NCI-H524 treated with DMSO at 0.1 percent for 48 hours (cell line): ENCODE measurements at regions not wholly inside any gene's neighbourhood (a gene's known extent, or its start where the extent isn't known, plus 50 kb on each side); places are given as distances from the start of the nearest gene placed in this dataset.
"Not testable (repeated sequence)": the region's sequence is repeated elsewhere in the genome, so short reads cannot be mapped to it uniquely, and the experiment has no call there.

ENCODE experiments used
- DNase-seq: peaks from one replicate; lab custom pipeline; 2025; lab: John Stamatoyannopoulos, UW

DNA sequence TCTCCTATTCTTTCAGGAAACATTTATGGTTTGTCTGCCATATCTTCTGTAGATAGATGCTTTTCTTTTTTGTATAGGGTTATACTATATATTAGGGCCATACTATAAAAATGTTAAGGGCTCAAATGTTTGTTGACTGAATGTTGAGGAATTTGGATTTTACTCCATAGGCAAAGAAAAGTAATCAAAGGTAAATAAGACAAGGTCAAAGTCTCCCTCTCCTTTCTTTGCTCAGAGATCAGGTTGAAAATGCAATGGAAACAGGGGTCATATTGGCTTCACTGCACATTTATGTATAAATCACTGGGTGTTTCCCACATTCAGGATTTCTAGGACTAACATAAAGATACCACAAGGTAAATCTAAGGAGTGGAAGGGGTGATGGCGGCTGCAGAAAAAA, 291.4 kb upstream of the FZD8 start:
- DNase-seq: no peak

DNA sequence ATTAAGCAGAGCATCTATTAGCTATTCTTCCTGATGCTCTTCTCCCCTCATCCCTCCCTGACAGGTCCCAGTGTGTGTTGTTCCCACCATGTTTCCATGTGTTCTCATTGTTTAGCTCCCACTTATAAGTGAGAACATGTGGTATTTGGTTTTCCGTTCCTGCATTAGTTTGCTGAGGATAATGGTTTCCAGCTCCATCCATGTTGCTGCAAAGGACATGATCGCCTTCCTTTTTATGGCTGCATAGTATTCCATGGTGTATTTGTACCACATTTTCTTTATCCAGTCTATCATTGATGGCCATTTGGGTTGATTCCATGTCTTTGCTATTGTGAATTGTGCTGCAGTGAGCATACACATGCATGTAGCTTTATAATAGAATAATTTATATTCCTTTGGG, 287.9 kb upstream of the FZD8 start:
- not testable (repeated sequence) for DNase-seq

DNA sequence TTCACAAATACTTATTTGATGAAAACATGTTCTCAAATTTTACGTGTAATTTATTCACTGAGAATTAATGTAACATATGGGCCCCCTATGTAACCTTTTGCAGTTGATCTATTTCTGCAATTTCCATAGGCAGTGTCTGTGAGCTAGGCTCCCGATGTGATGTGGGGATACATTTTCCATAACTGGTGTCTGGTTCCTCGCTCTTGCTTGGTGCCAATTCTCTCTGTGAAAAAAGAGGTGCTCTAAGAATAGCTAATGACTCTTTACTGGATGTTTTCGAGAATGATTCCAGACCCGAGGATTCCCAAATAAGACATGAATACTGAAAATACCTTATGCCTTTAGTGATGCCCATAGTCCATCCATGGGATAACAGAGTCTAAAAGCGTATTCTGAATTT, 286.7 kb upstream of the FZD8 start:
- no peak for DNase-seq

DNA sequence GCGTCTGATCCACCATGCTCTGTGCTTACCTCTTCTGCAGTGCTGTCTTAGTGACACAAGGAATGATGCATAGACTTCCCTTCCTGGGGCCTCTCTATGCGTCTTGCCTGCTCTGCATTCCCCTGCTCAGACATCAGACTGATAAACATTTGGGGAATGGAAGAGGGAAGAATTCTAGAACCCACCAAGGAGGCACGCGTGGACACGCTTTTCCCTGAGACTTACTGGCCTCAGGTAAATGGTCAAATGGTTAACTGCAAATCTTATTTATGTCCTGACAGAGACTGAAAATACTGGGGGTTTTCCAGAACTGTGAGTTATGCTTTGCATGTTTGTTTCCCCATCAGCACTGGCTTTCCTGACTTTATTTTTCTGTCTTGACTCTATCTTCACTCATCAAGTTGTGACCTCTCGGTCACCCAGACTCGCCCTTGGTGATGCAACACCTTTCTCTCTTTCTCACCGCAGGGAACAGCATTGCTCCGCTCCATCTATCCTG, 285.9 kb upstream of the FZD8 start:
- DNase-seq: no peak

DNA sequence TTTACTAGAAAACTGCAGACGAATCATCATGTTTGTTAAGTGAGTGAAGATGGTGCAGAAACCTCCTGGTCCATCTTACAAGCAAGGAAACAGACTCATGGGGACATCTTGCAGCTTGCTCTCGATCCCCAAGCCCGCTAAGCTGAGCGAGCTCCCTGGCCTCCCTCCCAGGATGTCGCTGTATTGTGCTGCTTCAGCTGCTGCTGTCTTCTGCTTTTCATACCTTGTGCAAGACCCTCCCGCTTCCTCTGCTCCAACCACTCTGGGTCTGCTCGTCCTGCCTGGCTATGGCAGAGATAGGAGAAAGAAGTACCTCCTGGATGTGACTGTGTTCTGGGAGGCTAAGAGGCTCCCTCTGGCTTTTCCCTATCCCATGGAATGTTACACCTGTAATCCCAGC, 285.2 kb upstream of the FZD8 start:
- no peak for DNase-seq

DNA sequence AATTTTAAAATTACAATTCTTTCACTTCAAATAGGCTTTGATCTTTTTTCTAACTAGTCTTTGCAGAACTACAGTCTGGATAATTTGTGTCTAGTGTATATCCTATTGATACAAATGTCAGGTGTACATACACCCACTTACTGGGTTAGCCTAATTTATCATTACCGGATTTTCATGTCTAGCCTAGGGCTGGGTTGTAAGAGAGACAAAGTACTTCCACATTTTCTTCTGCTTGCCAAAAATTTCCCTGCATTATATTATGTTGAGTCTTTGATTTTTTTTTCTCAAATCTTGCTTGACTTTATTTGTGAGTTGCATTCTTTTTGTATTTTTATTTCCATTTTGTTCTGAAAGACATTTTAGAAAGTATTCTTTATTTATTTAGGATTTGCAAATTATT, 284.8 kb upstream of the FZD8 start:
- DNase-seq: no peak

DNA sequence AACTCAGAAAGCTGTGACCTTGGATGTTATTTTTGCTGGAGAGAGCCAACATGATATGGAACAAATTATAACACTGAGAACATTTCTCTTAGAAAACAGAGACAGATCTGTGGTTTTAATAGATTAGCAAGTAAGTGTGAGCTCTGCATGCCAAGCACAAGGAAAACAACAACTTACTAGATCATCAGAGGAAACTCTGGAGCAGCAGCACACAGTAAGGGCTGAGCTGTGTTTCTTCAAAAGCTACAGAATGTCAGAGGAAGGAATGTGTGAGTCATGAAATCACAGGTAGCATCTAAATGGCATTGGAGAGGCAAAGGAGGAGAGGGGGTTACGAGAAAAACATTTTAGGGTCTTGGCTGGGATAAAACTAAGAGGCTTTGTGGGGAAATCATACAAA, 283.4 kb upstream of the FZD8 start:
- no peak for DNase-seq

DNA sequence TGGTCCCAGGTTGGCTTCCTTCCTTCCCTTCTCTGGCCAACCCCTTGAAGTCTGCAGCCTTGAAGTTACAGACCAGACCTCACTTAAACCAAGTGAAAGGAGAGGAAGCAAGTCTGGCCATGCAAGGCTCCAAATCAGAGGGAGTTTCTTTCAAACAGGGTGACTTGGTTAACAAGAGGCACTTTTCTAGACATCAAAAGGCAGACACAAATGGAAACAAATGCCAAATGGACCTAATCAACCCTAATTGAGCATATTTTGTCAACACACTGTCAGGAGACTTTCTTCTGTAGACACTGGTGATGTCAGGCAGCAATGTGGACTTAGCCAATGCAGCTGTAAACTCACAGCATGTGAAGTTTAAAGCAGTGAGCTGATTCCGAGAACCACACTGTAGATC, 282.7 kb upstream of the FZD8 start:
- DNase-seq: no peak

DNA sequence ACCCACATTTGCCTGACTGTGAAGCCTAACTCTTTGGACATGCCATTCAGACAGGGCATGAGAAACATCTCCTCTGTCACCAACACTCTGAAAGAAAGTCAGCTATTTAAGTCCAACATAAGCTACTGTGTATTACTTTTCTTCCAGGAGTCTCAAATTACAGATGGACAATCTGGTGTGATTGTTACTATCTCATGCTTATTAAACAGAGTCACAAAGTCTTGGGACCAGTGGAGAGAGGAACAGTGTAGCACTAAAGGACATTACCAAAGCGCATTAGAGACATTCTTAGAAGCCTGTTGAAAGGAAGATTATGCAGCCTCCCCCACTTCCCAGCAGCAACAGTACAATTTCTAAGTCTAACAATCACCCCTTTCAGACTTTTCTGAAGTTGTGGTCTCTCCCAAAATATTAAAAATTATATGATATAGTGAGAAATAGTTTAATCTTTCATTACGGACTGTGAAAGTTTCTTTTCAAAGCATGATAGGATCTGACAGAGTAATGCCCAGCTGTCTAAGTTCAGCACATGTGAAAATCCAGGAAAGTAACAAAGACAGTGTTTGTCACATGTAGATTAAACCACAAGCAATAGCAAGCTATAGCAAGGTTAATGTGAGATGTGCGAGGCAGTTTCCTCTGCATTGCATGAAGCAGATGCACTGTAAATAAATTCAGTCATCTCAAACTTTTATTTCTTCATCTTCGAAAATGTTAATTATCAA, 280.9 kb upstream of the FZD8 start:
- no peak for DNase-seq

DNA sequence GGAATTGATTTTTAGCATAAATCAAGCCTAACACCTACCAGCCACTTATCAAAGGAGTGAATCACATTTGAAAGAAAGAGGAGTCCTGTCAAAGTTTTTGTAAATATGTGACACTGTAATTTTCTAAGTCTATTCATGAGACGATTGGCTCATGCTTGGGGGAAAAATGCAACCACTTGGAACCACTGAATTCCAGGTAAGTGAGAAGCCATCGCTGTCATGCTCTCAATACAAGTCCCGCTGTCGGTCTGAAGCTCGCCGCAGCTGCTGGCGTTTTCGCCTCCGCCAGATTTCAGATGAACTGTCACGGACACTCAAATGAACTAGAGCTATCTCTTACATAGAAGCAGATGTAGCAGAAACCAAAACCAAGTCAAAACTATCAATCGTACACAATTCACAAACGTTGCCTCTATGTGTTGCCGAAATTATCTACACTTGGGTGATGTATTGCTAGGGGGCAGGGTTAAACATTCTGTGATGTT, 279.8 kb upstream of the FZD8 start:
- DNase-seq: no peak

DNA sequence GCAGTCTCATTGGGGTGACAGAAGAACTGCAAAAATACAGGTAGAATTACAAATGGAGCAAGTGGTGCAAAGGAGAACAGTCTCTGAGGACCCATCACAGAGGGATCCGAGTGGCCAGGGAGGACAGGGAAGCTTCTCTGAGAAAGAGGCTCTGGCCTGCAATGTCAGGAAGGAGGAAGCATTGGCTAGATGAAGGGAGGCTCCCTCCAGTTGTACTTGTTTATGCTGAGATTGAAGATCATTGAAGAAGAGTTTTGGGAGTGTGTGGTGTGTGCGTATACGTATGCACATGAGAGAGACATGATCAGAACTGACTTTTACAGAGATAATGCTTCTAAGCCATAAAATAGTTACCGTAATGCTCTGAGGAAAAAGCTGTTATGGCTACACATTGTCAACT, 274.7 kb upstream of the FZD8 start:
- DNase-seq: no peak

DNA sequence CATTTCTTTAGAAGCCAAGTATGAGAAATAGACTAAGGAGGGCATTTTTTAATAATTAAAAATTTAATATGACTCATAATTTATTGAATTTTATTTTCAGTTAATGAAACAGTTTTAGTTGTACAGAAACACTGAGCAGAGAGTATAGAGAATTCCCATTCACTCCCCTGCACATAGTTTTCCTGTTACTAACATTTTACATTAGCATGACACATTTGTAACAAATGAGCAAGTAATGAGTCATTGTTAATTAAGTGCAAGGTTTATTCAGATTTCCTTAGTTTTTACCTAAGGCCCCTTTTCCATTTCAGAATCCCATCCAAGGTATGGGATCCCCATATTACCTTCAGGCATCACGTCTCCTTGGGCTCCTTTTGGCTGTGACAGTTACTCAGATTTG, 271.5 kb upstream of the FZD8 start:
- no peak for DNase-seq

DNA sequence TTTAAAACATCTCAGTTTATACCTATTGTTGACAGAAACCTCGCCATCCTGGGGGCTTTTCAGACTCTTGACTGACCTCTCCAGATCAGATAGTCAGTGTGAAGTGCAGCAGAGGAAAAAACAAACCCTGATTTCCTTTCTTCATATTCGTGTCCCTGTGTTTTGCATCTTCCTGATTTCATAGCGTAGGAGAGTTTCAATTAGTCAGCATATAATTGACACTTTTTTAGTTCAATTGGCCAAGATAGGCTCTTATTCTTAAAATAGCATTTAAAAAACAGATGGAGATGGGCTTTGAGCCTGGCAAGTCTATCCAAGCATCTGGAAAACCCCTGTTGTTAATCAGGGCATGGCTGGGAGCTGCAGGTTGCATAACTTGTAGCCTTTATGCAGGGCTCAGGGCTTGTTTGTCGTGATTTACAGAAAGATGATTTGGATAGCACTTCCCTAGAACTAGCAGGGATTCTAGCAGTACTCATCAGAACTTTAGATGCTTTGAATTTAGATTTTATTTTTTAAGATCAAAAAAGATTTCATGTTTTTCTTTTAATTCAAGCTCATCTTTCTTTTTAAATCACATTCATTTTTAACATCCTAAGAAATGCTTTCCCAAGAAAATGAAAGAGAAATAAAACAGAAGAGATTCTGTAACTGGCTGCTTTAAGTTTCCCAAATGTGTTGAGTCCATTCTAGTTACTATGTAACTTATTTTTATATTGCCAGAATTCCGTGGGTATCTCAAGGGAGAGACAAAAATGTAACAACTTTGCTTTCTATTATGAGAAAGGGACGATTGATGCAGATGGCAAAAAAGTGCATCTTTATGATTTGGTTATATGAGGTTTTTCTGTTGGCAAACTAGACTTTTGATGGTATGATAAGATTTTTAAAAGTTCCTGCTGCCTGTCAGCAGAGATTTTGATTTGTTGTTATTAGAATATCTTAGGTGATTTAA, 270.8 kb upstream of the FZD8 start:
- no peak for DNase-seq

DNA sequence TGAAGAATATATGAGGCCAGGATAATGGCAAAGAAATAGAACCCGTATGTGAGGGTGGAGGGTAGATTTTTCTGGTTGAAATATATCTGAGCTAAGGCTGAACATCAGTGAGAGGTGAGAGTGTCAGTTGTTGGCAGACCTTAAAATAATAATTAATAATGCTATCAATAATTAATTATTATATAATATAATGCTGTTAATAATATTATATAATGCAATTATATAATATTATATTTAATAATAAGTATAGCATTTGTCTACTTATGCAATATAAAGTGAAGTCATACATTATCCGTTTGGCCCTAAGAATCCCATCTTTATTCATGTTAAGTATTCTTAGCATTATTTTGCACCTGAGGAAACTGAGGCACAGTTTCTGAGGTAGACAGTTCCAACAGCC, 269.9 kb upstream of the FZD8 start:
- DNase-seq: no peak

DNA sequence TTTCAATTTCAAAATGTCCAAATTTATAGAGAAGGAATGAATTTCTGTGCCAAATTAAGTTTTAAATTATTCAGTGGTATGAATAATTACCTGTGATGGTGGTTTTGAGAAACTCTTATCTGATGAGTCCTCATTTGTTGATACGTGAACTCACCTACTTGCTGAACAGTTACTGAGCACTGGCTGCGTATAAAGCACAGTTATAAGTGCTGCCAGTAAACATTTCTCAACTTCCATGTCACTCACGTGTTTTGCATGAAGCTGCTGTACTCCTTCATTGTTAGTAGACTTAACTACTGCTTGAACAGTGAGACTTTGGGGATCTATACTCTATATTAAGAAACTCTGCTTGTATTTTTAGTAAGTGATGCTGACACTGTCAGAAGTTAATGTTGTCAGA, 269.1 kb upstream of the FZD8 start:
- DNase-seq: no peak

DNA sequence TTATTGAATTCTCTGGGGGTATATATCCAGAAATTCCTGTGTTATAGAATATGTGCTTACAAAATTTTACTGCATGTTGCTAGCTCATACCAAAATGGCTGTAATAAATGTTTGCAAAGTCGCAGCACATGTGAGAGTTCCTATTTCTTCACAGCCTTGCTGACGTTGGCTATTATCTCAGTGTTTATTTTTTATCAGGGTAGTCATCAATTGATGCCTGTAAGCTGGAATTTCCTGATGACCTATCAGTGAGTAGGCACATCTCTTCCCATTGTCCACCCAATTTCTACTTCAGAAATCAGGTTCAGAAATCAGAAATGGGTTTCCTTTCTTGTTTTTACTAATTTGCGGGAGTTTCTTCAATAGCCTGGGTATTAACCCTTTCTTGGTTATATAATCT, 268.1 kb upstream of the FZD8 start:
- DNase-seq: no peak

DNA sequence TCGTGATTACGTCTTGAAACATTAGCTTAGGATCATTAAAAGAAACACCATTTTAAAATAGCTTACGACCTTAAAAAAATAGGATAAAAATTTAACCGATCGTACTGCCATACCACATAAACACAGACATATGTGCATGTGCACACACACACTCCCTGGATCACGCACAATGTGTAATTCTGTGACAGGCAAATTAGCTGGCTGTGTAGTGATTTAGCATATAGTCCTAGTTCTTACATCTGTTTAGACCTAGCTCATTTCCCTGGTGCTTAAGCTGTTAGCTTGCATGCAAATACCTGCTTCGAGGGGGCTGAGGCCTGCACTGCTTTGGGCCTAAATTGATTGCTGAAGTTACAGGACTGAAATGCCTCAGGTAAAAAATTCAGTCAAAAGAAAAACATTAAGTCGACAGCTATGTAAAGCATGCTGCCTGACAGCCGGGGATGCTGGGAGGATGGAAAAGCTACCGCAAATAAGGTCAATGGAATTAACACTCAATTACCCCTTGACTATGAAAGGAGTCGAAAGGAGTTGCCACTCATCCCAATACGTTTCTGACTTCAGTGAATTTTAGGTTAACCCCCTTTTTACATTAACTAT, 267.1 kb upstream of the FZD8 start:
- no peak for DNase-seq

DNA sequence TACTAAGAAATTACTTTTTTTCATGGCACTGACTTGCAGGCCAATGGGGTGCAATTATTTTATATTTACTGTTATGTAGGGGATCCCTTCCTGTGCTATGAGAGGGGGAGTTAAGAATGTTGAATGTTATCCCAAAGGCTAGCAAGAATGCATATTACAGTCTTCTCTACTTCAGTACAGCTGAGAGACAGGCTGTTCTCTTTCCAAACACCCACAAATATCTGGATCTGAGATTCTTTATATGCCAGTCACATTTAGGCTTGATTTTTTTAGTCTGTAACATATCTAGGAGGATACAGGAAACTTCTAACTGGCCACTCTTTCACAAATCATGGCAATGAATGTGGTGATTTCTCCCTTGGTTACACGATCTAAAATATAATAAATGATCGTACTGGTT, 266.4 kb upstream of the FZD8 start:
- no peak for DNase-seq

DNA sequence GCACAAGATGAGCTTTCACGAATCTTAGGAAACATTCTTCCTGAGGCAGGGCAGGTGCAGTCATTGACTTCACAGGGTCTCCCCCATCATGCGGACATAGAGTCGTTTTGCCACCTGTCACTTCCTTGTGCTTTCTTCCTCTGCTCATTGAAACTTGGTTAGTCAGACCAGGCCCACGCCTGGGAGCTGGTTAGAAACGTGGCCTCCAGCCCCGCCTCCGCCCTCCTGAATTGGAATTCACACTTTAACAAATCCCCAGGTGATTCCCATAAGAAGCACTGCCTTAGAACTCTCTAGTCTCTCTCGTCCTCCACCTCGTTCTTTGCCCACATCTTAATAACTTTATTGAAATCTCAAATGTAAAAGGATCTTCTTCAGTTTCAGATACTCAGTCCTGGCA, 265.5 kb upstream of the FZD8 start:
- DNase-seq: no peak

DNA sequence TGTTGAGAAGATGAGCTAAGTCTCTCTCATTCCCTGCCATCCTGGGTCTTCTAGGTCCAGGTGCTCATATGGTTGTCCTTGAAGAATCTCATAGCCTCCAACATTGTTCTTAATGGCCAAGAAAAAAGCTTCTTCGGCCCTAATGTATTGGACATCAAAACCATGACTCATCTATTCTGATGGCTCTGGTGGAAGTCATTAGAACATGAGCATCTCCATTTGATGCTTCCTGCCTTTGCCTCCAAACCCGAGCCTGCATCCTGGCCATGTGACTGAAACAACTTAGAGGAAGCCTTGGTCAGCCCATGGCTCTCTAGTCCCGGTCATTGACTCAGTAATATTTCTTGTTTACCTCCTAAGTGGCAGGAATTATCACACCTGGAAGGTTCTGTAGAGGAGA, 264.1 kb upstream of the FZD8 start:
- no peak for DNase-seq

DNA sequence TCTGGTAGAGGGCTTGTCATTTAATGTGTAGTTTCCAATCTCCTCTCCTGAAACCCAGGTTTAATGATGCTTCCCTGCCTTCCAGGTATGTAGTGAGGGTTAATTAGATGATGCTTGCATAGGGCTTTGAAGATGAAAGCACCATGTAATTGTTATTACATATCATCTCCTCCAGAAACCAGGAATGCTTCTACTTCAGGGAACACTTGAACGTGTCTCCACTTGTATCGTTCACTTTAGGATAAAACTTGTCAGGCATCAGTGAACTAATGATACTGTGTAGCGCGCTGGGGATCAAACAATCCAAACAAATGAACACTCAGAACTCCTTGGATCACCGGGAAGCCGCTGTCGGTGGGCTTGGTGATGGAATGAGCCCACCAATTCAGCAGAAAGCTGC, 260.9 kb upstream of the FZD8 start:
- DNase-seq: no peak

DNA sequence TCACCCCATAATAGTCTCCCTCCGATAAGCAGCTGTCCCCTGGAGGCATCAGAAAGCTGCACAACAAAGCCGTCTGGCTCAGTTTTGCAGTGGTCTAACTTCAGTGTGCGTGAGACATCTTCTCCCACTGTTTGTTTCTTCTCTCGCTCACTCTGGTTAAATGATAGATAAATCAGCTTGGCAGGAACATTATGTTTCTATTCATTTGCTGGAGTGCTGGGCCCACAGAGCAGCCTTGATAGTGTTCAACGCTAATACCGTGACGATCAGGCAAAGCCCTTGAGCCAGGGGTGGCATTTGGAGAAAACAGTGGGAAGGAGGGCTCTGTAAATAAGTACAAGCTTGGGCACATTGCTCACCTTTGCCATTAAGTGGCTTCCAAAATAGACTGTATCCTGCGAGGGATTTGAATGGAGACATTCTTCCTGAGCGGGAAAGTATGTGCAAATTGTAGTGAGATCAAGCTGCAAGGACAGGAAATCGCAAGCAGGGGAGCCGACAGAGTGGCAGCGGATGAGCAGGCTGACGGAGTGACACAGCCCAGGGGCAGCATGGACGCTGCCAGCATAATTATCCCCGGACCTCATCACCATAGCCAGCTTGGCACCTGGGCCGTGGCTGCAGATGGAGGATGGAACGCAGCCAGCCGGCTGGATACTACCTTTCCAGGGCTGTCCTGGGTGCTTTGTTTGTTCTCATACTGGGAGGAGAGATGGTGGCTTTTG, 256.8 kb upstream of the FZD8 start:
- no peak for DNase-seq
